Ovary (tissue), 7 donors: ENCODE measurements at regions not wholly inside any gene's neighbourhood (a gene's known extent, or its start where the extent isn't known, plus 50 kb on each side); places are given as distances from the start of the nearest gene placed in this dataset. TPM values are rescaled to one million over a fixed set of nuclear protein-coding genes. Genes with fewer than 3 reads are reported as not detected.

Source experiments
- DNase-seq, 5 donors: peaks; one replicate each; pipeline ENCODE4 v3.0.0-alpha.2; 2019 to 2020
- H3K27ac ChIP-seq, 2 donors: fragments of 200-600 bp; one replicate each; pipeline versions ENCODE4 v1.5.1 to v1.8.0; 2019 to 2022
- H3K27me3 ChIP-seq: fragments of 200-600 bp; one replicate; pipeline ENCODE4 v1.8.0; 2022
- H3K36me3 ChIP-seq: fragments of 200-600 bp; sonication (generic); one replicate; pipeline ENCODE4 v1.5.1; 2019
- H3K4me1 ChIP-seq: one replicate; pipeline ENCODE4 v1.8.1; 2013; ENCODE audit warnings: mild to moderate bottlenecking, moderate library complexity; ENCODE audit not compliant: insufficient read depth
- H3K4me3 ChIP-seq: fragments of 200-600 bp; sonication (generic); one replicate; pipeline ENCODE4 v1.5.1; 2017
- H3K9me3 ChIP-seq, 2 donors: fragments of 200-600 bp in 1 of 2; sonication (generic) in 1 of 2; one replicate each; pipeline versions ENCODE4 v1.5.1 to v1.8.1; 2013 to 2019; ENCODE audit warnings: mild to moderate bottlenecking in 1 of 2, moderate library complexity in 1 of 2
- EP300 ChIP-seq: sonication (generic); formaldehyde crosslinking; IDR thresholded peaks from one replicate; pipeline ENCODE4 v1.6.1; 2017; ENCODE audit warnings: antibody characterized with exemption
- POLR2A ChIP-seq: fragments of 450-650 bp; IDR thresholded peaks from one replicate; pipeline ENCODE4 v1.6.1; 2017; ENCODE audit warnings: antibody characterized with exemption, mild to moderate bottlenecking, moderate library complexity
- WGBS, 3 donors: extraction: QIAGEN DNeasy Blood & Tissue Kit in 1 of 3; methylation state at CpG; one replicate each; pipeline versions ENCODE4 v1.1.5 to v1.1.7; 2013 to 2017; 5-methylcytosine and 5-hydroxymethylcytosine counted together
- intact Hi-C, 4 donors: fragments of 100-400 bp; cut with DNase I; formaldehyde crosslinking; loops; one replicate each; pipeline versions ENCODE4 v1.11.0 to v1.15.1; 2022 to 2023
- small RNA-seq: library from RNA; depleted of rRNA; stranded (forward); fragments of <200 nt; gene quantifications from one replicate; pipeline ENCODE3, GENCODE V24; 2016
- TF ChIP-seq, protein P1 (sequence below), 3 donors: fragments of 450-650 bp in 2 of 3; fragments of 200-600 bp in 1 of 3; IDR thresholded peaks; one replicate each; pipeline versions ENCODE4 v1.5.1 to v1.8.0; 2016 to 2022; ENCODE audit warnings: antibody characterized with exemption in 3 of 3, mild to moderate bottlenecking in 1 of 3
- donor health status: DM: no; HTN: no; CAD: no; lungs with moderate emphysema.
- donor health status: DM: no; HTN: no; CAD: no.
- donor health status: Bipolar disorder and iron deficiency.
- donor health status: DM: no; HTN: no; CAD: no.
- donor health status: DM: yes; HTN: yes; CAD: no.

- H3K9me3 ChIP-seq, result no peaks in the 10 kb centered on the region
- H3K27ac ChIP-seq, result no peak overlapping the region
- no peak for DNase-seq
- H3K27me3 ChIP-seq, result no peaks in the 10 kb centered on the region
- no peaks in the 10 kb centered on the region for H3K4me1 ChIP-seq
- TF ChIP-seq, protein P1, sequence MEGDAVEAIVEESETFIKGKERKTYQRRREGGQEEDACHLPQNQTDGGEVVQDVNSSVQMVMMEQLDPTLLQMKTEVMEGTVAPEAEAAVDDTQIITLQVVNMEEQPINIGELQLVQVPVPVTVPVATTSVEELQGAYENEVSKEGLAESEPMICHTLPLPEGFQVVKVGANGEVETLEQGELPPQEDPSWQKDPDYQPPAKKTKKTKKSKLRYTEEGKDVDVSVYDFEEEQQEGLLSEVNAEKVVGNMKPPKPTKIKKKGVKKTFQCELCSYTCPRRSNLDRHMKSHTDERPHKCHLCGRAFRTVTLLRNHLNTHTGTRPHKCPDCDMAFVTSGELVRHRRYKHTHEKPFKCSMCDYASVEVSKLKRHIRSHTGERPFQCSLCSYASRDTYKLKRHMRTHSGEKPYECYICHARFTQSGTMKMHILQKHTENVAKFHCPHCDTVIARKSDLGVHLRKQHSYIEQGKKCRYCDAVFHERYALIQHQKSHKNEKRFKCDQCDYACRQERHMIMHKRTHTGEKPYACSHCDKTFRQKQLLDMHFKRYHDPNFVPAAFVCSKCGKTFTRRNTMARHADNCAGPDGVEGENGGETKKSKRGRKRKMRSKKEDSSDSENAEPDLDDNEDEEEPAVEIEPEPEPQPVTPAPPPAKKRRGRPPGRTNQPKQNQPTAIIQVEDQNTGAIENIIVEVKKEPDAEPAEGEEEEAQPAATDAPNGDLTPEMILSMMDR (IDR thresholded peaks at IDR 0.05), result no peak
- no peak for TF ChIP-seq POLR2A
- TF ChIP-seq EP300, result no peak
- WGBS, 3 donors, result 90 to 93% (median 92%) methylated on average over 5 of the region's 5 CpGs
- intact Hi-C loops, result no loop called here
- no peaks in the 10 kb centered on the region for H3K36me3 ChIP-seq
- no peak overlapping the region for H3K4me3 ChIP-seq
These were observed 477.0 kb downstream of the SOX5 start for GRCh38 chr12:23472329-23472971.

- H3K27ac ChIP-seq, result no peak overlapping the region
- intact Hi-C loops, result no loop called here
- H3K27me3 ChIP-seq, result no peaks in the 10 kb centered on the region
- WGBS, 3 donors, result 75 to 90% (median 90%) methylated on average over 4 of the region's 4 CpGs
- TF ChIP-seq, protein P1 (IDR thresholded peaks at IDR 0.05), result no peak
- TF ChIP-seq EP300 (no peak), POLR2A (no peak)
- DNase-seq, result no peak
- no peaks in the 10 kb centered on the region for H3K9me3 ChIP-seq
- H3K4me1 ChIP-seq, result no peaks in the 10 kb centered on the region
- no peak overlapping the region for H3K4me3 ChIP-seq
- no peaks in the 10 kb centered on the region for H3K36me3 ChIP-seq
These were observed 476.4 kb downstream of the SOX5 start for GRCh38 chr12:23473071-23473470.

- TF ChIP-seq EP300 (no peak), POLR2A (no peak)
- TF ChIP-seq, protein P1 (IDR thresholded peaks at IDR 0.05), result no peak
- 91 to 93% (median 93%) methylated on average over 5 of the region's 5 CpGs for WGBS, 3 donors
- Histone ChIP-seq H3K27me3 (no peaks in the 10 kb centered on the region), H3K36me3 (no peaks in the 10 kb centered on the region), H3K9me3 (no peaks in the 10 kb centered on the region), H3K4me3 (no peak overlapping the region), H3K27ac (no peak overlapping the region), H3K4me1 (no peaks in the 10 kb centered on the region)
- DNase-seq, result no peak
- intact Hi-C loops, result no loop called here
These were observed 475.0 kb downstream of the SOX5 start for GRCh38 chr12:23474438-23474976.

Small RNA genes lying in the stretch of these regions (small RNA-seq; reads per million reads assigned to genes)
- not detected for gene AC087258.2
